Activated naive CD4-positive, alpha-beta T cell treated with anti-CD3 and anti-CD28 coated beads, Interleukin-2, amount 10 ng/mL, durations not matched to agents 7 days and 5 days (primary cell): ENCODE measurements at regions not wholly inside any gene's neighbourhood (a gene's known extent, or its start where the extent isn't known, plus 50 kb on each side); places are given as distances from the start of the nearest gene placed in this dataset.

Source experiments
- CTCF ChIA-PET: fragments of 350-600 bp; sonication (Branson Sonifier 250); formaldehyde crosslinking; loops from one replicate; lab custom pipeline; 2021; ENCODE audit warnings: antibody characterized with exemption; lab: Charles Lee
- DNase-seq: peaks from one replicate; pipeline ENCODE4 v3.0.0-alpha.2; 2020
- H3K27ac Mint-ChIP-seq: one replicate; pipeline ENCODE4 v1.8.0; 2021; ENCODE audit warnings: mild to moderate bottlenecking, moderate library complexity, mixed read lengths
- H3K27me3 Mint-ChIP-seq: one replicate; pipeline ENCODE4 v1.8.0; 2021; ENCODE audit warnings: mild to moderate bottlenecking, mixed read lengths
- H3K36me3 Mint-ChIP-seq: one replicate; pipeline ENCODE4 v1.8.0; 2021; ENCODE audit warnings: mixed read lengths
- H3K4me1 Mint-ChIP-seq: one replicate; pipeline ENCODE4 v1.8.0; 2021; ENCODE audit warnings: mixed read lengths
- H3K4me3 Mint-ChIP-seq: one replicate; pipeline ENCODE4 v1.8.0; 2021; ENCODE audit warnings: mild to moderate bottlenecking, moderate library complexity, mixed read lengths
- H3K9me3 Mint-ChIP-seq: one replicate; pipeline ENCODE4 v1.8.0; 2021; ENCODE audit warnings: mixed read lengths

DNA sequence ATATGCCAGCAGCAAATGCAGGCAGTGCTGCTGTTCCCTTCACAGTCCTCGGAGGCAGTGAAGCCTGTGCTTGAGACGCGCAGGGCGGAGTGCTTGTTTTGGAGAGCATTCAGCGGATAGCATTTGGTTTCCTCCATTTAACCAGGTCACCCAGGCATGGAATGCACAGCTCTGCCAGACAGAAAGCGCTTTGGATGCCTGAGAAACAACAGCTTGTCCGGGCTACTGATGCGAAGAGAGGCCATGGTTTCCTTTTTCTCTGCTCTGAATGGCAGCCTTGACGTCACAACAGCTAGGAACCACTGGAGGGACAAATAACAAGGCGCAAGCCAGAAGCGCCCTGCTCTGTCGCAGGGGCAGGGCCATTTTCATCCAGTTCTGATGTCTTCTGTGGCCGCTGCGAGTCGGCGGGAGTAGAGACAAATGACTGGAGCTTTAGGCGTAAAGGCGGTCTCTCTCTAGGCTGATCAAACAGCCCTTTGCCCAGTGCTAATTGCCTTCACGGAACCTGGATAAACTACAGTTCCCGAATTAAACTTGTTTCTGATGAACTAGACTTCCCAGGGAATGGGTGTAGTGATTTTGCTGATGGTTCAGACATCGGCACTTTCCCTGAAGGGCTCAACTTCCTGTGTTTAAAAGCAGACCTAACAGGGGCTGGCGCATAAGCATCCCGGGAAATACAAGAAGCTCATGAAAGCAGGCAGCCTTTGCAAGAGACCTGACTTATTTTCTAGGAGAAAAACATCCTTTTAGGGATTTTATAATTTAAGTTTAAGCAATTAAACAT is 187.6 kb upstream of the KLF14 start:
- Mint-ChIP-seq H3K4me1 (peaks cover 88% of the 10 kb centered on the region), H3K27me3 (no peaks in the 10 kb centered on the region), H3K9me3 (no peaks in the 10 kb centered on the region), H3K36me3 (peaks cover 58% of the 10 kb centered on the region), H3K27ac (peak overlapping the region; percentile 70), H3K4me3 (no peak overlapping the region)
- no peak for DNase-seq
- CTCF ChIA-PET, result interaction anchor here (0.9 to 3.3 kb wide), 2 partner anchors 14 to 25 kb away, joined by 3 to 10 read pairs; no protein-coding TSS in a partner anchor

DNA sequence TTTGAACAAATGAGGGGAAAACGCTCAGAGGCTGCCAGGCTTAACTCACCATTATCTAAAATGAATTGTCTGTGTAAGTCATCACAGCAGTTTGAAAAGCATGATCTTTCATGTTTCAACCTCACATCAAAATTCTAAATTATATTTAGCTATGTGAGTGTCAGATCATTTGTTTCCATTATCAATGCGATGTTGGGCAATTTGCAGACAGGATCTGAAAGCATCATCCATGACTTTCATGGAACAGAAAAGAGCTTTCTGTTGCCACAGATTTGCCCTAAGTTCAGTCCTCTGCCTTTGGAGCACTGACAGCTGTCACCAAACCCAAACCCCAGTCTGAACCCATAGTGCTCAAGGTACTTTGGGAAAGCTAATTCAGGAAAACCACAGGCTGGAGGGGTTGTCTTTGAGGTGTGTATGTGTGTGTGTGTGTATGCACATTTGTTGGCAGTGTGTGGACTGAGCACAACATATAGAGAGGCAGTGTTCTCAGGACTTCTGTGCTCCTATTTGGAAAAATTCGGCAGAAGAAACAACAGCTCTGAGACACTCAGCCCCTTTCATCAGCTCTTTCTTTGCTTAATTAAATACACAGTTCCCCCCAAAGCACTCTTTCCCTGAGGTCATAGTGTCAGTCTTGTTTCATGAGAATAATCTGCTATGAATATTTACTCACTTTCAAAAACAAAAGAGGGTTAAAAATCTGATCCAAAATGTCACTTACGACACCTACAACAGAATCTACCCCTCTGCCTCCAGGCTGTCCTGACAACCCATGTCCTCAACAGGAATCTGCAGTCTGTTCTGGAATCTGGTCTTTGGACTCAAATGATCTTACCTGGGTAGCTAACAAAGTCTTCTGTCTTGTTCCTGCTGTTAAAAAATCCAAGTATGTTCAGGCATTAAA is 188.5 kb upstream of the KLF14 start:
- no peak overlapping the region for H3K4me3 Mint-ChIP-seq
- H3K27ac Mint-ChIP-seq, result peak overlapping the region; percentile 70
- DNase-seq, result no peak
- H3K9me3 Mint-ChIP-seq, result no peaks in the 10 kb centered on the region
- CTCF ChIA-PET, result interaction anchor here (0.6 to 3.3 kb wide), 3 partner anchors 13 to 26 kb away, joined by 3 to 10 read pairs (median 3); no protein-coding TSS in a partner anchor
- H3K4me1 Mint-ChIP-seq, result peaks cover 90% of the 10 kb centered on the region
- H3K36me3 Mint-ChIP-seq, result peaks cover 61% of the 10 kb centered on the region
- no peaks in the 10 kb centered on the region for H3K27me3 Mint-ChIP-seq

DNA sequence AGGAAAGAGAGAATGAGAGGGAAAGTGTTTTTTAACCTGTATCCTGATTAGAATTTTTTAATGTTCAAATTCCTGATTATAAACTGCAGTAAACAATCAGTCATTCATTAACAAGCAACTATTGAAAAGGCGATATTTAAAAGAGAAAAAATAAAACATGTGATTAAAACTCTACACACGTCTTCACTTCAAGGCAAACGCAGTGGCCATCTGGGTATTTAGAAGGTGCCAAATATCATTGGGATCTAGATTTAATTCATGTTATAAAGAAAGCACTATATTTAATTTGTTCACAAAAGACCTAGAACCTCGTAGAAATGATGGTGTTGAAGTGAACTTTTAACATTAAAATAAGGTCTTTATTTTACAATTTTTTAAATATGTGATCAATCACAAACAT is 189.4 kb upstream of the KLF14 start:
- H3K9me3 Mint-ChIP-seq, result no peaks in the 10 kb centered on the region
- H3K4me1 Mint-ChIP-seq, result peaks cover 90% of the 10 kb centered on the region
- H3K27me3 Mint-ChIP-seq, result no peaks in the 10 kb centered on the region
- CTCF ChIA-PET, result interaction anchor here (3.3 kb wide), 1 partner anchor 27 kb away, joined by 10 read pairs; no protein-coding TSS in a partner anchor
- peak overlapping the region; percentile 49 for H3K27ac Mint-ChIP-seq
- peaks cover 60% of the 10 kb centered on the region for H3K36me3 Mint-ChIP-seq
- no peak overlapping the region for H3K4me3 Mint-ChIP-seq
- no peak for DNase-seq

DNA sequence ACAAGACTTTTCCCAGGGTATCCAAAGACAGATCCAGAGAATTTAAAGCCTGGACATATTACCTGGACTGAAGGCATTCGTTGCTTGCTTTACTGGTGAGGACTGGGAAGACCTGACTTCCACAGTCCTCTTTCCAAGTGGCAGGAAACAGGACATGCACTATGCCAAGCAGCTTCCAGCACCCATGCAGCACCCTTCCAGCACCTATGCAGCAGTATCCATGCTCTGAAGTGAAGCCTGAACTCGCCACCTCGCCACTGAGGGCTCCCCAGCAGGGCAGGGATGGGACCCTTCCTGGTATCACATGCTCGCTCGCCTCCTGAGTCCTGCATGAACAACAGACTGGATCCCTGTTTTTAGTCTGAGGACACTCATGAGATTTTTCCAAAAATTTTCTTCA is 189.9 kb upstream of the KLF14 start:
- peaks cover 59% of the 10 kb centered on the region for H3K36me3 Mint-ChIP-seq
- H3K27ac Mint-ChIP-seq, result peak overlapping the region; percentile 62
- H3K9me3 Mint-ChIP-seq, result no peaks in the 10 kb centered on the region
- no peak overlapping the region for H3K4me3 Mint-ChIP-seq
- CTCF ChIA-PET, result interaction anchor here (0.8 kb wide), 1 partner anchor 27 kb away, joined by 5 read pairs; no protein-coding TSS in a partner anchor
- peaks cover 89% of the 10 kb centered on the region for H3K4me1 Mint-ChIP-seq
- no peaks in the 10 kb centered on the region for H3K27me3 Mint-ChIP-seq
- no peak for DNase-seq

DNA sequence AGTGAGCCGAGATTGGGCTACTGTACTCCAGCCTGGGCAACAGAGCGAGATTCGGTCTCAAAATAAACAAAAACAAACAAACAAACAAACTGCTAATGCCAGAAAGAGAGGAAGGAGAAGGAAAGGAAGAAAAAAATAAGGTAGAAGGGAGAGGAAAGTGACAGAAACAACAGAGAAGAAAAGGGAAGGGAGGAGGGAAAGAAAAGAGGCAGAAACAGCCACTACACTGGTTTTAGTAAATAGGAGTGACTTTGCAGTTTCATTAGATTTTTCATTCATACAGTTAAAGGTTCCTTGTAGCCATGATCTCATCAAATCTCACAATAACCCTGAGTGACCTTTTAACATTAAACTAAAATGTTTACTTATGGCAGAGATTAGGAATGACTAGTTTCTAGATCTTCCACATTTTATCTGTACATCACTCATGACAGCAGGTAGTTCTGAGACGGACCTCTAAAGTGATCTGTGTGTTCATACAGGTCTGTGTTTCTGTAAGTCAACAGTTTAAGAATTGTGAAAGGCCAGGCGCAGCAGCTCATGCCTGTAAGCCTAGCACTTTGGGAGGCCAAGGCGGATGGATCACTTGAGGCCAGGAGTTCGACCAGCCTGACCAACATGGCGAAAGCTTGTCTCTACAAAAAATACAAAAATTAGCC is 191.3 kb upstream of the KLF14 start:
- CTCF ChIA-PET, result interaction anchor here (0.6 to 1.8 kb wide), 2 partner anchors 28 to 50 kb away, joined by 3 to 5 read pairs; no protein-coding TSS in a partner anchor
- no peak overlapping the region for H3K4me3 Mint-ChIP-seq
- H3K27me3 Mint-ChIP-seq, result no peaks in the 10 kb centered on the region
- H3K36me3 Mint-ChIP-seq, result peaks cover 54% of the 10 kb centered on the region
- H3K27ac Mint-ChIP-seq, result peak overlapping the region; percentile 87
- peaks cover 86% of the 10 kb centered on the region for H3K4me1 Mint-ChIP-seq
- H3K9me3 Mint-ChIP-seq, result no peaks in the 10 kb centered on the region
- DNase-seq, result no peak

DNA sequence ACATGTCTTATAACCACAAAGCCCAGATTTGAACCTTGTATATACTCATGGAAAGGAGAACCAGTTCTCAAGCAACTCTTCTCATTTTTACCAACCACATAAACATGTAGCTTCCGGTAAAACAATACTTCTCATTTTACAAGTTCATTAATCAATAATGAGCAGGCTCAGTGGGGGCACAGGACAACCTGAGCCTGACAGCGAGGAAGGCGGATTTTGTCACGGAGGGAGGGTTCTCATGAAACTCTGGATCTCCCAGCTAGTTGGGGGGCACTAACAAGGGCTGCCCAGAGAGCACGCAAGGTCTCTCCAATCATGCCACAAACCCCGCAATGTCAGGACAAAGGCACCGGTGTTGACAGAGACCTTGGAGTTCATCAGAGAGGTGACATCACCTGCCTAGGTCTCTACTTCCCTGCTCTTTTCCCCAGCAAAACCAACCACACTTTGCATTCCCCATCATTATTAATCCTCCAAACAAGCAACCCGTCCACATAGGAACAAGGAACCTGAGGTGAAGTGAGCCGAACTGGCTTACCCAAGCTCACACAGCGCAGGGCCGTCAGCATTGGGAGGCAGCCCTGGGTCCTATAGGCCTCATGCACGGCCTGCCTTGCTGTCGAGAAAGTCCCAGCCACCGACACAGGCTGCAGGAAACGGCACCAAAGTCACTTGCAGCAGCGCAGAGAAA is 192.1 kb upstream of the KLF14 start:
- H3K9me3 Mint-ChIP-seq, result no peaks in the 10 kb centered on the region
- H3K27me3 Mint-ChIP-seq, result no peaks in the 10 kb centered on the region
- H3K36me3 Mint-ChIP-seq, result peaks cover 52% of the 10 kb centered on the region
- H3K4me1 Mint-ChIP-seq, result peaks cover 86% of the 10 kb centered on the region
- H3K27ac Mint-ChIP-seq, result peak overlapping the region; percentile 87
- H3K4me3 Mint-ChIP-seq, result no peak overlapping the region
- peak; percentile 48 for DNase-seq
- CTCF ChIA-PET, result interaction anchor here (0.6 to 1.8 kb wide), 2 partner anchors 29 to 50 kb away, joined by 3 to 5 read pairs; no protein-coding TSS in a partner anchor

DNA sequence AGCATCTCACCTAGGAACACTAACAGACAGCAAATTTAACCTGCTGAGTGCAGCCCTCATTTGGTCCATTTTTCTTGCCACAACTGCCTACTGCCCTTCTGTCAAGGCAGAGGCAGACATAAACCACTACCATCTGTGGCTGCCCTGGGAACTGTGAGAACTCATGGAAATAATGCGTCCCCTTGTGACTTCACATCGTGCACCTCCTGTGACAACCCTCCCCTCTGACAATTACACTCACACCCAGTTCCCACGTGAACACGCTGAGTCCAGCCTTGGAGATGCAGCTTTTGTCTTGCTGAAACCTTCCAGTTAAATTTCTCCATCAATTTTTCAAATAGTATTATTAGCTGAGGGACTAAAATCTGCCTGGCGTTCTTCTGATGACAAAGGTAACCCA is 193.1 kb upstream of the KLF14 start:
- peaks cover 53% of the 10 kb centered on the region for H3K36me3 Mint-ChIP-seq

DNA sequence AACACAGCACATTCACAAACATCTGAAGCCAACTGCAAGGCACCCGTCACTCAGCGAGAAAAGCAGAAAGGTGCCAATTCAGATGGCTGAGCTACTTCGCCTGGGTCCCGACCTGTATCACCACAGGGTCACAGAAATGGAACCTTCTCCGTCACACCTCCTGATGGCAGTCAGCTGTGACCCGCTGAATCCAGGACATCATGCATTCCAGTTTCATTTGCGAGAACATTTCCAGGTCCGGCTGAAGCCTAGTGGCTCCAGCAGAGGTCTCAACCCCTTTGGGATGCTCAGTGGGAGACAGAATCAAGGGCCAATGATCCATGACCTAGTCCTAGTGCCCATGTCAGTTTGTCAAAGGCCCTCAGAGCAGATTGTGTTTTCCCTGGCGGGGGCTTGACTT is 193.6 kb upstream of the KLF14 start:
- CTCF ChIA-PET, result interaction anchor here (1.0 to 1.2 kb wide), 2 partner anchors 9 to 31 kb away, joined by 3 to 5 read pairs; no protein-coding TSS in a partner anchor
- Mint-ChIP-seq H3K9me3 (no peaks in the 10 kb centered on the region), H3K27ac (peak overlapping the region; percentile 87), H3K4me3 (no peak overlapping the region), H3K27me3 (no peaks in the 10 kb centered on the region), H3K4me1 (peaks cover 87% of the 10 kb centered on the region), H3K36me3 (peaks cover 53% of the 10 kb centered on the region)
- DNase-seq, result no peak

More for the DNA sequence above, 193.1 kb upstream of the KLF14 start:
- CTCF ChIA-PET, result interaction anchor here (1.0 kb wide), 1 partner anchor 30 kb away, joined by 3 read pairs; no protein-coding TSS in a partner anchor
- H3K4me1 Mint-ChIP-seq, result peaks cover 88% of the 10 kb centered on the region
- H3K9me3 Mint-ChIP-seq, result no peaks in the 10 kb centered on the region
- DNase-seq, result no peak
- no peak overlapping the region for H3K4me3 Mint-ChIP-seq
- peak overlapping the region; percentile 87 for H3K27ac Mint-ChIP-seq
- H3K27me3 Mint-ChIP-seq, result no peaks in the 10 kb centered on the region

DNA sequence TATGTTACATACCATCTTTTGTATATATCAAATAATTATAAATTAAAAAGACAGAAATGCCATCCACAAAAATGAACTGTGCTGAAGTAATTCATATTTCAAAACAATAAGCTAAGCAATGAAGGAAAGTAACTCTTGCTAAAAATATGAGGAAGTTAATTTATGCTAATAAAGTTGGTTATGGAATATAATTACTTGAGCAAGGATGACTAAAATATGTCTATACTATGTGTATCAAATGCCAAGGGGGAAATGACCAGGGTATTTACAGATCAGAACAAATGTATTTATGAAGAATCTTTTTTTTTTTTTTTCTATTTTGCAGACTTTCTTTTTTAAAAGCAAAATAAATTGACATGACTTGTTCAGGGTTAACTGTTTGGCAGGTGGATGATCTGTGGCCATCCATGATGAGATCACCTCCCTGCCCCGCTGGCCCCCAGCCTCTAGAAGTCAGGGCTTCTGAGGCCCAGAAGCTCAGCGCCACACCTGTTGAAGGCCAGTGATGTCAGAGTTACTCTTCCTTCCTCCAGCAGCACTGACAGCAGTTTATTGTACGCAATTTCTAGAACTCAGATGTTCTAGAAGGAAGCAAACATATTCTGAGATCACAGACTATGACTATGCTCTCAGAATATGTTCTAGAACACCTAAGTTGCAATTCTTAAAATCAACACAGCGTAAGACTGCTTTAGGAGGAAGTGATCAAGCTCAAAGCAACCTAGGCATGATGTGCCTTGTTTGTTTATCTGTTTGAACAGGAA is 196.1 kb upstream of the KLF14 start:
- DNase-seq, result peak; percentile 41
- H3K4me3 Mint-ChIP-seq, result no peak overlapping the region
- H3K27ac Mint-ChIP-seq, result peak overlapping the region; percentile 84
- H3K36me3 Mint-ChIP-seq, result peaks cover 56% of the 10 kb centered on the region
- no peaks in the 10 kb centered on the region for H3K9me3 Mint-ChIP-seq
- H3K27me3 Mint-ChIP-seq, result no peaks in the 10 kb centered on the region
- CTCF ChIA-PET, result interaction anchor here (1.0 to 3.0 kb wide), 5 partner anchors 12 to 110 kb away, joined by 3 to 16 read pairs (median 4); no protein-coding TSS in a partner anchor
- H3K4me1 Mint-ChIP-seq, result peaks cover 84% of the 10 kb centered on the region

DNA sequence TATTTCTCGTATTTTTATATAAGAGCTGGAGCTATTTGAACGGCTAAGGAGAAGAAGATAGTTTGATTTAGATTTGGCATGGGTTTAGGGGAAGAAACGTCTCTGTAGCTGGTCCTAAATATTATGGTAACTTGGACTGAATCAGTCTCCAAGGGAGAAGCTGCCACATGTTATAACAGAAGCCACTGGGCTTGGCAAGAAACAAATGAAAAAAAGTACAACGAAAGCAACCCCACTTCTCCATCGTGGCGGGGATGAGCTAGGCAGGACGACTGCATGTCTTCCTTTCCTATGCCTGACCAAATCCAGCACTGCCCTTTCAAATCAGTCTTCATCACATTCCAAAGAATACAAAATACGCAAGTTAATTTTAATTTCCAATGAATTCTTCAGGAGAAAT is 196.7 kb upstream of the KLF14 start:
- Mint-ChIP-seq H3K4me3 (no peak overlapping the region), H3K27ac (peak overlapping the region; percentile 84), H3K4me1 (peaks cover 84% of the 10 kb centered on the region), H3K27me3 (no peaks in the 10 kb centered on the region), H3K36me3 (peaks cover 56% of the 10 kb centered on the region), H3K9me3 (no peaks in the 10 kb centered on the region)
- CTCF ChIA-PET, result interaction anchor here (1.0 to 3.0 kb wide), 4 partner anchors 11 to 110 kb away, joined by 3 to 16 read pairs (median 4); no protein-coding TSS in a partner anchor
- DNase-seq, result no peak

DNA sequence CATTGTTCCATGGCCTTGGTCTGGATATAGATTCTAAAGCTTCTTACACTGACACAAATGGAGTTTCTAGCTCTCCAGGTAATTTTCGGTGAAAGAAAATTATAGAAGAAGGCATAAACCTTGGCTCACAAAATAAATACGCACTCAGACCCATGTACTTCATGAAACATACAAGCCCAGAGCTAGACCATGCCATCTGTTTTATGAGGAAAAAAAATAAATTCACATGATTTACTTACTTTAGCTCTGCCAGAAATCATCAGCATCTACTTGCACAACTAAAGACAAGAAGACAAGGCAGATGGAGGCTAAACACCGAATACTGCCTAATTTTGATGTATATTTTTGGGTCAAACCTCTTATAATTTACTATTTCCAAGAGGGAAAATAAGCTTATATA is 197.4 kb upstream of the KLF14 start:
- peaks cover 58% of the 10 kb centered on the region for H3K36me3 Mint-ChIP-seq
- CTCF ChIA-PET, result interaction anchor here (0.7 to 3.0 kb wide), 4 partner anchors 10 to 112 kb away, joined by 3 to 16 read pairs (median 4); no protein-coding TSS in a partner anchor
- H3K4me1 Mint-ChIP-seq, result peaks cover 83% of the 10 kb centered on the region
- H3K27ac Mint-ChIP-seq, result peak overlapping the region; percentile 84
- H3K9me3 Mint-ChIP-seq, result no peaks in the 10 kb centered on the region
- DNase-seq, result no peak
- no peak overlapping the region for H3K4me3 Mint-ChIP-seq
- no peaks in the 10 kb centered on the region for H3K27me3 Mint-ChIP-seq

DNA sequence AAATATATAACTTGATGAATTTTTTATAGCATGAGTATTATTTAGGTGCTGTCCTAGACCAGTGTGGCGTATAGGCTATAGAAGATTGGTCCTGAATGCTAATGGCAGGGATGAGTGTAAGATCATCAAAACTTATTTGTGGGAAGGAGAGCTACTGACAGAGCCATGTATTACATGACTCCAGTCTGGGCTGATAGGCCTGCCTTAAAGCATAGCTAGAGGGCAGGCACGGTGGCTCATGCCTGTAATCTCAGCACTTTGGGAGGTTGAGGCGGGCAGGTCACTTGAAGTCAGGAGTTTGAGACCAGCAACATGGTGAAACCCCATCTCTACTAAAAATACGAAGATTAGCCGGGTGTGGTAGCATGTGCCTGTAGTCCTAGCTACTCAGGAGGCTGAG is 198.1 kb upstream of the KLF14 start:
- CTCF ChIA-PET, result interaction anchor here (0.7 to 3.0 kb wide), 3 partner anchors 35 to 111 kb away, joined by 3 to 16 read pairs (median 4); no protein-coding TSS in a partner anchor
- Mint-ChIP-seq H3K27ac (peak overlapping the region; percentile 51), H3K36me3 (peaks cover 62% of the 10 kb centered on the region)

More for the DNA sequence above, 198.1 kb upstream of the KLF14 start:
- DNase-seq, result no peak
- Mint-ChIP-seq H3K4me1 (peaks cover 83% of the 10 kb centered on the region), H3K27me3 (no peaks in the 10 kb centered on the region), H3K4me3 (no peak overlapping the region), H3K9me3 (no peaks in the 10 kb centered on the region)
